NCI-H82 treated with DMSO at 0.1 percent for 48 hours (cell line): ENCODE measurements at regions not wholly inside any gene's neighbourhood (a gene's known extent, or its start where the extent isn't known, plus 50 kb on each side); places are given as distances from the start of the nearest gene placed in this dataset.

Source experiments
- DNase-seq: peaks from one replicate; lab custom pipeline; 2025; ENCODE audit not compliant: unreplicated experiment; lab: John Stamatoyannopoulos, UW

DNA sequence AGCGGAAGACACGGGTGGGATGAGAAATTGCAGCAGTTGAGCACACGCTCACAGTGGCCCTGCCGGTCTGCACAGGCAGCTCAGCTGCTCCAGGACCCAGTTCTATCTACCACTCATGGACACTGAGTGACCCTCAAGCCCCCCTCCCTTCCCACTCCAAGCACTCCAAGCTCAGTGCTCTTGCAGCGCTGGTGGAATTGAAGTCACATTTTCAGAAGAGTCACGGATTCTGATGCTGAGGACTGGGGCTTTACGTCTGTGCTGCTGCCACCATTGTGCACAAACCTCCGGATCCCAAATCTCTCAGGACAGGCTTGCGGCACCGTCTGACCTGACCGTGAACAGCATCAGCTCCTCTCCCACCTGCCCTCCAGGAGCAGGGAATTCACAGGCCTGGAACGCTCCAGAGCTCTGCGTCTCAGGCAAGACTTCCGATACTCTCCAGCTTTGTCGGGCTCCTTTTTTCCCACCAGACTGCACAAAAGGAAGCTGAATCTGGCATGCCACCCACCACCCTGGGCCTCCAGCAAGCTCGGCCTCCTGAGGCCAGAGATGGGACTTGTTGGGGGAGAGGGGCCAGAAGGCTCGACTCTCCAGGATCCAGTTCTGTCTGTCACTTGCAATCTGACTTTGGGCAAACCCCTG, 213.1 kb upstream of the RTL1 start:
- no peak for DNase-seq

DNA sequence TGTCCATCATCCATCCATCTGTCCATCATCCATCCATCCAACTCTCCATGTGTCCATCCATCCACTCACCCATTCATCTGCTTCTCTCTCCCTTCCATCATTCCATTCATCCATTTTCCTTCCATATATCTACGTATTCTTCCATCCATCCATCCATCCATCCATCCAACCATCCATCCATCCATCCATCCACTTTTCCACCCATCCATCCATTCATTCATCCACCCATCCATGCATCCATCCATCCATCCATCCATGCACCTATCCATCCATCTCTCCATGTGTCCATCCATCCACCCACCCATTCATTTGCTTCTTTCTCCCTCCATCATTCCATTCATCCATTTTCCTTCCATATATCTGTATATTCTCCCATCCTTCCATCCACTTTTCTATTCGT, 214.0 kb upstream of the RTL1 start:
- no peak for DNase-seq

GRCh38 chr14:101118233-101118632, 214.7 kb upstream of the RTL1 start:
- DNase-seq: no peak

DNA sequence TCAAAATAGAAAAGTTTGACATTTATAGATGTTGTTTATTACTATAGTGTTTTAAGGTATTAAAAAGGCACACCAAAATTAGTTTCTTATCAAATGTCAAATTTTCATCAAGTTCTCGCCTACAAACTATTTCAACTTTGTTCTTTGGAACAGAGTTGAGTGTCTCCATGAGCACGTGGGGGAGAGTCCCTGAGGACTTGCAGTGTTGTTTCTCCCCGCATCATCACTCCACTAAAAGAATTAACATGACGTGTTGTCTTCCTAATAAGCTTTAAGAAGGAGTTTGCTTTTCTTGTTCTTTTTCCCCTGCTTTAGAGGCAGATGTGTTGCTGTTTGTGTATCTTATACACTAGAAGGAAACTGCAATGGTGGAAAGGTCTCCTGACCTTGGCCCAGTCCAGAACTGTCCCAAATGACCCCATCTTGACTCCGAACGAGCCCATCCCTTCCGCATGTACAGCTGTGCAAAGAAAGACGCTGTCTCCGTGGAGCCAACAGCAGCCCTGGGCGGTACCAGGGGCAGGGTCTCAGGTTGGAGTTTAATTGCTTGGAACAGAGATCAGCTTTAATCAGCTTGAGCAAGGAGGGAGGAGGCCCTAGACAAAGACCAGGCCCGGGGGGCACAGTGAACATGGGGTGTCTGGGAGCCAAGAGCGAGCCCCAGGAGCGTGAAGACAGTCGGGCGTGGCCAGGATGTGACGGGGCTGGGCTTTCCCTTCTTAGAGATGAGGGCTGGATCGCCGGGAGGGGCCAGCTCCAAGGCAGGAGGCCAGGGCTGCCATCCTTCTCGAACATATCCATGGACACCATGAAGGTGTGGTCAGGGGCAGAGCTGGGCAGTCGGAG, 215.4 kb upstream of the RTL1 start:
- DNase-seq: no peak

DNA sequence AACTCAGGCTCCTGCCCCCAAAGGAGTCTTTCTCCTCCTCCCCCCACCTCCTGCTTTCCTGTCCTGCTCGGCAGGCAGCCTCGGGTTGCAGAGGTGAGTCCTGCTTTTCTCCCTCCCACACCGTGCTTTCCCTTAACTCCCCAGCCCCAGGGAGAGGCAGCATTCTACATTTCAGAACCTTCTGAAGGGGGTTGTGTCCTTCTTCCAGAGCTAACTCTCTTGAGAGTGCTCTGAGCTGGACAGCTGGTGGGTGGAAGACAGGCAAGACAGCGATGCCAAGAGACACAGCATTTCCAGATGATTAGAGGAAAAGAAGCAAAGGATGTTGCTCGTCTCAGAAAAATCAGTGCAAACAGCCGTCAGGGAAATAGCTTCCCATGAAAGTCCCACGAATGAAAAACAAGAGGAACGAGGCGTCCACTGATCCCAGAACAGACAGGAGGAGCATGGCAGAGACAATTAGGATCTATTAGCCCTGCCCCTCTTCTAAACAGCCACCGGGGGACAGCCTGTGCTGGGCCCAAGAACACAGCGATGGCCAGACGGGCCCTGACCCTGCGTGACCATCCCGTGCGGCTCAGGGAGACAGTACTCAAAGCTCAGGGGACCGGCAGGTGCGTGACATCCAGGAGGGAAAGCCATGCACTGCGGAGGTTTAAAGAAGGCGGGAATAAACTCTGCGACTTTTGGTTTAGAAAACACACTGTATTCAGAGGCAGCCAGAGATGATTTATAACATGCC, 216.5 kb upstream of the RTL1 start:
- DNase-seq: no peak

GRCh38 chr14:101120641-101121507, 217.4 kb upstream of the RTL1 start:
- DNase-seq: no peak

DNA sequence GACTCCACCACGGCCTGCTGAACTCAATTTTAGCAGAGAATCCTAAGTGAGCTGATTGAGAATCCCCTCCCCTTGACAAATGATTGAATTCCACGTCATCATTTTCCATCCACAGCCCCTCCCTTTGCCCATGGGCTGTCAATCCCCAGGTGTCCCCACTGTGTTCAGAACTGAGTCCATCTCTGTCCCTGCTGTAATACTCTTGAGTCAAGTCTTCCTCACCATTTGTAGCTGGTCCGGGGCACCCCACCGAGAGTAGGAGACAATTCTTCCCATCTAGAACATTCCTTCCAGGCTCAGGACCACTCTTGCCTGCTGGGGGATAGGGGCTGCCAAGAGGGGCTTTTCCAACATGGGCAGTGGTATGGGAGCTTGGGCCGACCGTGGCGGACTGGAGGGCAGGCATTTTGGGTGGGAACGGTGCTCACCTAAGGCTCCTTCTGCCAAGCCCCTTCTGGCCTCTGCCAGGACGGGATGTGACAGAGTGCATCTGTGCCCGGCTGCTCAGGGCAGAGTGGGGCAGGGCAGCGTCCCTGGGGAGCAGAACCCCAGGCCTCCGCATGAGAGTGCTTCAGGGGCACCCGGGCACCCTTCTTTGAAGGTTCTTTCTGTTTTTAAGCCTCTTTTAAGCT, 218.1 kb upstream of the RTL1 start:
- DNase-seq: no peak

DNA sequence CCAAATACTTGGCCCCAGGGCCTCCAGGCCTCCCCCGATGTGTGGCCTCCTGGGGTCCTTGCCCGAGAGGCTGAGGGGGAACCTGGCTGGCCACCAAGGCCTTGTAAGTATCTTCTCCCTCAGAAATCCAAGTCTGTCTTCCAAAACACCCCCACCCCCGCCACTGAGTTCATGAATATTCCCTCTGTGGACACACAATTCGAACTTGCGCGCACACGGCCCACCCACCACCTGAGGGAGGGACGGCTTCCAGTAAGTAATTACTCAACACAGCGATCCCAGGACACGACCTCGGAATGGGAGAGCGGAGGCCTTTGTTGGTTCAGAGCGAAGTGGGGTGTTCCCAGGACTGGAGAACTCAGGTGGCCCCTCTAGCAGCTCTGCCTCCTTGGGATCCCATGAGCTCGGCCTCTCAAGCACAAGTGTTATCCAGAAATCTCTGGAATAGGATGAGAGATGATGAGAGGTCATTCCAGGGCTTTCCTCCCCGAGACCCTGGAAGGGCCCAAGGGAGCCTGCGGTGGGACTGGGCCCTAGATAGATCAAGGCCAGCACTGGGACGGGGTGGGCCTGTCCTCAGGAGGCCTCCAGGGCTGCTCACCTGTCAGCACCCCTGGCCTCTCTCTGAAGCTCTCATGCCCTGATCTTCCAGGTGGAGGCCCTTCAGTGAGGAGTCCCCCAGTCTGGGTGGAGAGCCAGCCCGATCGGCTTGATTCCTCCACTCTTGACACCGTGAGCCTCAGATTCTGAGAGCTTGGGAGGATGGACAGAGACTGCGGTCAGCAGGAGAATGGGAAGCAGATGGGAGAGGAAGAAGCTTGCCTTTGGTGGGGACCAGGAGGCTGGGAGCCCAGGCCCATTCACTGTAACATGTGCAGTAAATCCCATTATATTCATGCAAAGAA, 219.0 kb upstream of the RTL1 start:
- no peak for DNase-seq

DNA sequence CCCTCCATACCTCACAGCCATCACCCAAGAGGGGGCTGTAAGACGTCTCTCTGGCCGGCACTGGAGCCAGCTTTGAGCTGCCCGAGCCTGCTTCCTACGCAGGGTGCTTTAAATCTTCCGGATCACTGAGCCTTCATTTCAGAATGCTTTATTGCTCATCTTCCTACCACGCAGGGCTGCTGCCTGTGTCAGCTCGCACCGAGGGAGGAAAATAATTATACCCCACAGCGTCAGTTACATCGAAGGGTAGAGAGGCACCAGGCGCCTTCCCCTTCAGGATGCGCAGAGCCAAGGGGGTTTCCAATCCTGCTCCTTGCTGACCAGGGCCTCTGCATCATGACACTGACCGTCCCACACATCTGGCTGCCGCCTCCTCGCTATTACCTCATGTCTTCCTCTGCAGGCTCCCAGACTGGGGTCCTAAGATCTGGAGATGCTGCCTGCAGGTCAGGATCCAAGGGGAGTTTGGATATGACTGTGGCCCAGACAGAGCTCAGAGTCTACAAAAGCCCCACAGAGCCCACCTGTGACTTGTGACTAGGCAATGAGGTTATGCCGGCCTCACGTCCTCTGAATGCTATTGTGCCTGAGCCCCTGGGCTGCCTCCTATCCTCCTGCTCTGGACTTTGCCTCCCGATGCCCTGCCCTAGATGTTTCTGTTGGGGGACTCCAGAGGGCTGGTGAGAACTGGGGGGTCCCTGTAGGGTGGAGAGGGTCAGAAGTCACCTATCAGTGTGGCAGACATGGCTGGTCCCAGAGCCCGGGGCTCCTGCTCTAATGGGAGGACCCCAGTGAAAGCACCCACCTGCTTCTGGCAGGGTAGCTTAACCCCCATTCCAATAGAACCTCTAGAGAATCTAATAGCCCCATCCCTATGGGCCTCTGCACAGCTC, 220.3 kb upstream of the RTL1 start:
- no peak for DNase-seq

DNA sequence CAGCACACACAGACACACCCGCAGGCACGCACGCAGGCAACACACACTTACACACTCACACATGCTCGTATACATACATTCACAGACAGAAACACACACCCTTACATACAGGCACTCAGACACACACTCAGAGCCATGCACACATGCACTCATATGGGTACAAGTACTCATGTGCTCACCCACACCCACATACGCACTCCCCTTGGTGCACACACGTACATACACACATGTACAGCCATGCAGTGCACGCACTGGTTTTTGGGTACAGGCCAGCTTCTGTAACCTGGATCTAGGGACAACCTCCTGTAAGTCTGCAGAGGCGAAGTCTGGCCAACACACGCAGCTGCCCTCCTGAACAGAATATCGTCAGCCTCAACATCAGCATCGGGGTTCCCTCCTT, 221.3 kb upstream of the RTL1 start:
- DNase-seq: no peak

GRCh38 chr14:101125313-101125712, 221.8 kb upstream of the RTL1 start:
- no peak for DNase-seq

GRCh38 chr14:101125719-101126651, 222.5 kb upstream of the RTL1 start:
- DNase-seq: no peak

DNA sequence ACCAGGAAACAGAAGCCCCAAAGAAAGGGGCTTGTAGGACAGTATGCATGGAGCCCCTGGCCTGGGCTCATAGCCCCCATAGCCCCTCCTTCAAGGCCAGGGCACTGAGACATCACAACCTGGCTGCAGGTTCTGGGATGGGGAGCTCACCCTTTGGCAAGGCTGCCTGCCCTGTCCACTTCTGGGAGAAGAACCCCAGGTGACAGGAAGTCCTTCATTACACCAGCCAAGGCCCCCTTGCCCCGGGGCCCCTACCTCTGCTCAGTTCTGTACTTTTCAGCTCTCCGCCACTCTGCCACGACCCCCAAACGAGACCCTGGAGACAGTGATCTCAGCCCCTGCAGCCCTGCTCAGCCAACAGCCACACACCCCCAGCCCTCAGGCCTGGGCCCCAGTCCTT, 223.2 kb upstream of the RTL1 start:
- DNase-seq: no peak

DNA sequence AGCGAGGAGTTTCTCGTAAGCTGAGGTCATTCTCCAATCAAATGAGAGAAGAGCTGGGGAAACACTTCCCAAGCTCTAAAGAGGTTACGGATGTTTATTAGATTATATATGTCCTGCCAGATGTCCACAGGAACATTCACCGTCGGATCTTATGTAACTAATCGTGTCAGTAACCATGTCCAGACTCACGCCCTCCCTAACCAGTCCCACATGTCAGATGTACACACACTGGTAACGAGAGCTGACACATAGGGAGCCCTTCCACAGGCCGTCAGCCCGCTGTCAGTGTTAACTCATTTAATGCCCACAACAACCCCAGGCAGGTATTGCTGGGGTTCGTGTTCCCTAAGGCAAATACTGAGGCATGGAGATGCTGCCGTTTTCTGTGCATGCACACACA, 223.7 kb upstream of the RTL1 start:
- peak; percentile 11 for DNase-seq

- no peak for DNase-seq
These were observed 225.2 kb upstream of the RTL1 start for GRCh38 chr14:101128478-101129321.

GRCh38 chr14:101129521-101130167, 226.1 kb upstream of the RTL1 start:
- no peak for DNase-seq
